ENCODE measurements at regions not wholly inside any gene's neighbourhood (a gene's known extent, or its start where the extent isn't known, plus 50 kb on each side); places are given as distances from the start of the nearest gene placed in this dataset.

DNA sequence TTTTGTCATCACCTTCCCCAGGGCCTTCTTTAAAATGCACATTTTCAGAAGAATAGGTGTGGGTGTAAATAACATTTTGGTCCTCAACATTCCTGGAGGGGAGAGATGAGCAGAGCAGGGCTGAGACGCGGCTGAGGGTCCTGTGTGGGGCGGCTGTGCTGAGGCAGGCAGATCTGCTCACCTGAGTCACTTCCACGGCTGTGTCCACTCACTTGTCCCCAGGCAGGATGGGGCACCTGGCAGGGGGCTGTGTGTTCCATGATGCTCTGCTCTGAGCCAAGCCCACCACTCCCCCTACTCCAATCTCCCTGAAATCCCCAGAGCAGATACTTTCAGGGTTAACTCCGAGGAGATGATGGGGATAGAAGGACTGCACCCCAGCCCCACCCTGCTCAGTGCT is 93.8 kb downstream of the GLRX3 start:
- no peak for DNase-seq (ENCODE audit: low read depth in 2 of 2)

DNA sequence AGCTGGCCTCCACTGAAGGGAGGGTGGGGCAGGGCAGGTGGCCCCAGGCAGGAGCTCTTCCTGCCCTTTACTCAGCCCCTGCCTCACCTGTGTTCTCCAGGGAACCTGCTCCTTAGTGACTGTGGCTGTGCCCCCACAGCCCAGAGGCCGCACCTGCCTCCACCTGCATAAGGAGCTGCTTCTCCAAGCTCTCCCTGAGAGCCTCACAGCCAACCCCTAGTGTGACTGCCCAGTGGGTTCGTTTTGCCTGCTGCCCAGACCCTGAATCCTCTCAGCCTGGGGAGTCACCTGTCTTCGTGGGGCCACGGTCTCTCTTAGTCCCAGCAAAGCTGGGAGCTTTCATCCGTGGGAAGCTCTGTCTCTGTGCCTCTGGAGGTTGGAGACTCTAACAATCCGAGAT is 94.4 kb downstream of the GLRX3 start:
- DNase-seq (ENCODE audit: low read depth in 2 of 2) = no peak

DNA sequence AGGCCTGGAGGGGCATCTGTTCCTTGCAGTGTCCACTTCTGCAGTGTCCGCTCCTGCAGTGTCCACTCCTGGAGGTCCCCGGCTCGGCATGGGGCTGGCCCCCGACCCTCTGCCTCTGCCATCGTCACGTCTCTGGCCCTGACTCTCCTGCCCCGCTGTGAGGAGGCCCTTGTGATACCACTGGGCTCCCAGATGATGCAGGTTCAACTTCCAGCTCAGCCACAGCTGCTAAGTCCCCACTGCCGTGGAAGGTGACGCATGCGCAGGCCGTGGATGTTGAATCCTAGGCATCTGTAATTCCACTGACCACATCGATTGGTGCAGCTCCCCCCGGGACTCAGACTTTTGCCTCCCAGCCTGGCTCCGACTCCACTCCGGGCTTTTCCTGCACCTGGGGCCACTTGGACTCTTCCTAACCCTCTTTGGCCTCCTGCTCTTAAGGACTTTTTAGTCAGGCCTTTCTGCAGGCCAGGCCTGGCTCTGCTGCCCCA is 95.1 kb downstream of the GLRX3 start:
- DNase-seq (ENCODE audit: low read depth in 2 of 2) = no peak

GRCh38 chr10:130232166-130233034 is 96.2 kb downstream of the GLRX3 start:
- no peak for DNase-seq (ENCODE audit: low read depth in 2 of 2)

- no peak for DNase-seq (ENCODE audit: low read depth in 2 of 2)
Measured at GRCh38 chr10:130233035-130233360, 96.8 kb downstream of the GLRX3 start.

- no peak for DNase-seq (ENCODE audit: low read depth in 2 of 2)
Measured at GRCh38 chr10:130233426-130233825, 97.2 kb downstream of the GLRX3 start.

DNA sequence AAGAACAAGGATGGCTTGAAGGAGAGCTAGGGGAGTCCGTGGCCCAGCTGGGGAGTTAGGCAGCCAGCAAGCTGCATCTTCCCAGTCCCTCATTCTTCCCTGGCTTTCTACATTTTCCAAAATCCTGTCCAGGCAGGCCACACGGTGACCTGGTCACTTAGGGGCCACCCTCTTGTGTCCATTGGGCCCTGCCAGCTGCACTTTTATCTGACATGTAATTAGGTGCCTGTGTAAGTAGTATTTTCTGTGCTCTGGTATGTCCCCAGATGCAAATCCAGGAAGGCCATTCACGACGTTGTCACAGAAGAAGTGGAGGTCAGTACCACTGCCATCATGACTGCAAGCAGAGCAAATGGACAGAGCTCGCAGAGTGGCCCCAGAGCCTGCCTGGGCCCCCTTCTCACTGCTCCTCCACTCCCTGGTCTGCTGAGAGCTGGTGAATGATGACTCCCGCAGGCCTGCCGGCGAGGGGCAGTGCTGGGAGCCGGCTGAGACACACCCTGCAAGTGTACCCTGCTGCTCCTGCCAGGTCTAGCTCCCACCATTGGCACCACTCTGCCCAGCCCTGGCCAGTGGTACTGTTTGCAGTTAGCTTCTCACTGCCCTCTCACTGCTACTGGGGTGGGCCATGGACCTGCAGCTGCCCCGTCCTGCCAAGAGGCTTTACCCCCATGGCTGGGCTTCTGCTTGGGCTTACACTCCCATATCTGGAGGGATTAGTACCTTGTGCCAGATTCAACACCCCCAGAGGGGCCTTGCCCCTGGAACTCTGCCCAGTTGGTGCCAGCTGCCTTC is 98.2 kb downstream of the GLRX3 start:
- no peak for DNase-seq (ENCODE audit: low read depth in 2 of 2)

DNA sequence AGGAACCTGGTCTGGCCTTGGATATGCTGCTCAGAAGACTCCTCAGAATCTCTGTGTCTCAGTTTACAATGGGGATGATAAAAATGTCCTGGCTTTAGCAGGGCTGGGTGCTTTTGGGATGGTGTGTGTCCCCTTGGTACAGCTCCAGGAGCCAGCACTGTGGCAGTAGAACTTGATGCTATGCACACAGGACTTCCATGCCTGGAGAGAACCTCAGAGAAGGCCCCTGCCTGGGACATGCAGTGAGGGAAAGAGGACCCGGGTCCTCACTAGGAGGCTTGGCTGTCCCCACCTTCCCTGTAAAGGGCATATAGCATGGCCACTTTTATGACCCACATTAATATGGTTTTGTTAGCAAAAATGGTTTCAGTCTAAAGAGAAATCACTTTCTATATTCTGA is 100.5 kb downstream of the GLRX3 start:
- DNase-seq (ENCODE audit: low read depth in 2 of 2) = no peak

DNA sequence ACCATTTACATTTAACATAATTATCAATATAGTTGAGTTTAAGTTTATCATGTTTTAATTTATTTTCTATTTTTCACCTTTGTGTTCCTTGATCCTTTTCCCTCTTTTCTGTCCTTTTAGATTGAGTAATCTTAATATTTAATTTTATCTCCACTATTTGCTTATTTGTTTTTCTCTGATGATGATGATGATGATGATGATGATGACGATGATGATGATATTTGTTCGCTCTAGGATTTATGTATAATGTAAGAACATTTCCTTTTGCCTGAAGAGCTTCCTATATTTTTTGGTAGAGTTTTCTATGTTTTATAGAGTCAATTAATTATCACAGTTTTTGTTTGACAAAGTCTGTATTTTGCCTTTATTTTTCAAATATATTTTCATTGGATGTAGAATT is 104.2 kb downstream of the GLRX3 start:
- no peak for DNase-seq (ENCODE audit: low read depth in 2 of 2)

DNA sequence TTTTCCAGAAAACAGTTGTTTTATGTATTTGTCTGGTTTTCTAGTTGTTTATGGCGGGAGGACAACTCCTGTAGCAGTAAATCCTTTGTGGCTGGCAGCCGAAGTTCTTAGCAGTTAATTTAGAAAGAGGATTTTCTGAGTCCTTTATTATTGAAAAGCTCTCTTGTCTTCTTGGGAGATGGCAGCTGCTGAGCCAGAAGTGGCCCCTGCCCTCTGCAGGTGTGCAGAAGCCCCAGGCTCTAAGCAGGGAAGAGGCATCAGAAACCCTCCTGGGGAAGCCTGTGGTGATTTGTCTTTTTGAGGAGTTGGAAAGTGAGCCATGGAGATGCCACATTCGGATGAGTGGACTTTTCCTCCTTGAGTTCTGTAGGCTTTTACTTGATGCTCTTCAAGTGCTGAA is 106.3 kb downstream of the GLRX3 start:
- no peak for DNase-seq (ENCODE audit: low read depth in 2 of 2)

DNA sequence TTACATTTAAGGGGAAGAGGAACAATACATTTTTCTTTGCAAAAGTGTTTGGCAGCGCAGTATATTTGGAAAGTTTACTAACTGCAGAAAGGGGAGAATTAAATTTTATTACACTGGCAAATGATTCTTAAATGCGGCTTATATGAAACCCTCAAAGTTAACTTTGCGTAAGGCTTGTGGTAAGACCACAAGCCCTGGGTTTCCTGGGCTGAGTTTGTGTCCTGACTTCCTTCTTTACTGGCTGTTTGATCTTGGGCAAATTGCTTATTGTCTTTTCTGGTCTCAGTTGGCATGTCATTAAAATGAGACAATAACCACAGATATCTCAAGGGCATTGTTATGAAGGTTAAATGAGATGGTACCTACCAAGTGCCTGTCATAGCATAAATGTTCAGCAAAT is 106.8 kb downstream of the GLRX3 start:
- DNase-seq (ENCODE audit: low read depth in 2 of 2) = no peak

DNA sequence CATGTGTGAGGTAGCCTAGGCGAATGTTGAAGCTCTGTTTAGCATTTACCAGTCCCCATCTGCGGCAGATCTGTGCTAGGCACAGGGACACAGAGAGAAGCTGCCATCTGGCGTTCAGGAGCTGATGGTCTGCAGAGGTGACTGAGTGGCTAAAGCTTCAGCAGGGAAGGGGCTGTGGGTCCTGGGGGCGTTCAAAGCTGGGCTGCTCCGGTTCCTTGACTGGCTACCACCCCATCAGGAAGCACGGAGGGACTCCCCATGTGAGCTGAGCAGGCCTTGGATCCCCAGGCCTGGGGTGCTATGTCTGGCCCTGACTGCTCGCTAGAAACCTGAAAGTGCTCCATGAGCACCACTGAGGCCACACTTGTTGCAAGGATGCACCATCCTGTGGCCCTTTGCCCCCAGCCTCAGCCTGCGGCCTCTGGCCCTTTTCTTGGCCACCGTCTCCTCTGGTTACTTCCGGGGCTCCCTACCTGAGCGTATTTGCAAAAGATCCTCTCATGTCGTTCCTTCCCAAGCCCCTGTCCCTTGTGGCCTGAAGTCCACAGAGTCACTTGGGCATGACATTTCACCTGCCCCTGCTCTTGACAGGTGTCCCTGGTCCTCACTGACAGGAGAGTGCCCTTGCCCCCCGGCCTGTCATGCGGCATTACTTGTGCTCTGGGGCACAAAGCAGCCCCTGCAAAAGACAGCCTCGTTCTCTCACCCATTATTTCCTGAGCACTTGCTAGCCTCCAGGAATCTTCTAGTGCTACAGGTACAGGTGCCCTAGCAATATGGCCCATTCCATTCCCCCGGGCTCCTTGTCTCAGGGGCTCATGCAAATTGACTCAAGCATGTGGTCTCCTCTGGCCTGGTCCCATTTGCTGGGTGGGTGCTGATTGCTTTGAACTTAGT is 108.1 kb downstream of the GLRX3 start:
- DNase-seq (ENCODE audit: low read depth in 2 of 2) = no peak

GRCh38 chr10:130244928-130245495 is 108.8 kb downstream of the GLRX3 start:
- DNase-seq (ENCODE audit: low read depth in 2 of 2) = no peak

- no peak for DNase-seq (ENCODE audit: low read depth in 2 of 2)
Measured at GRCh38 chr10:130246113-130246512, 109.9 kb downstream of the GLRX3 start.

- no peak for DNase-seq (ENCODE audit: low read depth in 2 of 2)
Measured at GRCh38 chr10:130250127-130250526, 113.9 kb downstream of the GLRX3 start.

- DNase-seq (ENCODE audit: low read depth in 2 of 2) = no peak
Measured at GRCh38 chr10:130251766-130252165, 115.6 kb downstream of the GLRX3 start.

- DNase-seq (ENCODE audit: low read depth in 2 of 2) = no peak
Measured at GRCh38 chr10:130254243-130254642, 118.1 kb downstream of the GLRX3 start.

GRCh38 chr10:130254662-130255061 is 118.5 kb downstream of the GLRX3 start:
- DNase-seq (ENCODE audit: low read depth in 2 of 2) = no peak

DNA sequence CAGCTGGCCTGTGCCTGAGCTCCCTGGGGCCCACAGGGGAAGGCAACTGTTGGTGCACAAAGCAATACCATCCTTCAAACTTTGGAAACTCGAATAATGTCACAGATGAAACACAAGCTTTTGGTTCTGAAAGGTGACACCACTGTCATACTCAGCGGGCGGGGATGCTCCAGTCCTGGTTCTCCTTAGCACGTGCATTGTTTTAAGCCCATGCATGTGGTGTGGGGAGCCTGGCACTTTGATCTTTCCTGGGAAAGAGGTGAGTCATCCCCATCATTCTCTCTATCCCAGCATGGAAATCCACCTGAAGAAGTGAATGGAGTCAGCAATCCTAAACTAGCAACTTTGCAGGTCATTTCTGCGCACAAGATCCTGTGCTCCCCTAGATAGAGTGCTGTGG is 119.6 kb downstream of the GLRX3 start:
- DNase-seq (ENCODE audit: low read depth in 2 of 2) = no peak

- no peak for DNase-seq (ENCODE audit: low read depth in 2 of 2)
Measured at GRCh38 chr10:130257897-130258296, 121.7 kb downstream of the GLRX3 start.

GRCh38 chr10:130259380-130259779 is 123.2 kb downstream of the GLRX3 start:
- DNase-seq (ENCODE audit: low read depth in 2 of 2) = no peak

- DNase-seq (ENCODE audit: low read depth in 2 of 2) = no peak
Measured at GRCh38 chr10:130261306-130261705, 125.1 kb downstream of the GLRX3 start.

All from activated CD8-positive, alpha-beta memory T cell treated with anti-CD3 and anti-CD28 coated beads for 4 hours (primary cell).